HEK293 (cell line): ENCODE measurements at regions not wholly inside any gene's neighbourhood (a gene's known extent, or its start where the extent isn't known, plus 50 kb on each side); places are given as distances from the start of the nearest gene placed in this dataset.

Source experiments
- CTCF ChIP-seq: fragments of 450-650 bp; formaldehyde crosslinking; IDR thresholded peaks from 2 replicates; pipeline ENCODE4 v1.5.1; 2016; ENCODE audit warnings: missing biosample characterization, missing genetic modification characterization
- KLF7 ChIP-seq: fragments of 450-650 bp; formaldehyde crosslinking; IDR thresholded peaks from 2 replicates; pipeline ENCODE4 v1.5.1; 2016; ENCODE audit warnings: missing biosample characterization, missing genetic modification characterization, borderline replicate concordance
- ZBTB8A ChIP-seq: fragments of 450-650 bp; formaldehyde crosslinking; IDR thresholded peaks from 2 replicates; pipeline ENCODE4 v1.5.1; 2016; ENCODE audit warnings: missing biosample characterization, missing genetic modification characterization
- ZNF501 ChIP-seq: fragments of 450-650 bp; formaldehyde crosslinking; IDR thresholded peaks from 2 replicates; pipeline ENCODE4 v1.5.1; 2016; ENCODE audit warnings: missing biosample characterization, missing genetic modification characterization
- ZNF747 ChIP-seq: fragments of 450-650 bp; formaldehyde crosslinking; IDR thresholded peaks from 2 replicates; pipeline ENCODE4 v1.5.1; 2016; ENCODE audit warnings: missing biosample characterization, missing genetic modification characterization

GRCh38 chr7:145893925-145894535 is 222.6 kb upstream of the CNTNAP2 start:
- TF ChIP-seq CTCF (no peak), ZNF501 (no peak), KLF7 (tag by site-specific recombination) (no peak), ZBTB8A (tag by site-specific recombination) (no peak), ZNF747 (tag by site-specific recombination) (no peak)
